Peyer's patch (tissue), 4 donors: ENCODE measurements at regions not wholly inside any gene's neighbourhood (a gene's known extent, or its start where the extent isn't known, plus 50 kb on each side); places are given as distances from the start of the nearest gene placed in this dataset.

Experiments used
- DNase-seq, 3 donors: peaks; one replicate each; pipeline ENCODE4 v3.0.0-alpha.2; 2017 to 2019
- H3K27ac ChIP-seq, 4 donors: fragments of 200-600 bp; sonication (generic); one replicate each; pipeline ENCODE4 v1.5.1; 2016 to 2019
- H3K27me3 ChIP-seq, 2 donors: fragments of 200-600 bp; sonication (generic); one replicate each; pipeline ENCODE4 v1.5.1; 2019
- H3K36me3 ChIP-seq, 3 donors: fragments of 200-600 bp; sonication (generic); one replicate each; pipeline ENCODE4 v1.5.1; 2016 to 2019
- H3K4me1 ChIP-seq, 4 donors: fragments of 200-600 bp; sonication (generic); one replicate each; pipeline ENCODE4 v1.5.1; 2016 to 2019
- H3K4me3 ChIP-seq, 4 donors: fragments of 200-600 bp; sonication (generic); 1 replicate in 3 of 4; 2 replicates in 1 of 4; pipeline ENCODE4 v1.5.1; 2016 to 2019; ENCODE audit warnings: mild to moderate bottlenecking in 1 of 4
- H3K9me3 ChIP-seq, 4 donors: fragments of 200-600 bp; sonication (generic); one replicate each; pipeline ENCODE4 v1.5.1; 2016 to 2019; ENCODE audit warnings: mild to moderate bottlenecking in 1 of 4
- CTCF ChIP-seq, 6 experiments: fragments of 450-650 bp in 4 of 6; fragments of 200-600 bp in 2 of 6; sonication (generic) in 1 of 6; IDR thresholded peaks; one replicate each; pipeline ENCODE4 v1.5.1; 2017 to 2019; ENCODE audit warnings: antibody characterized with exemption in 6 of 6, mild to moderate bottlenecking in 3 of 6, moderate library complexity in 1 of 6
- POLR2A ChIP-seq, 2 donors: fragments of 450-650 bp; IDR thresholded peaks; one replicate each; pipeline ENCODE4 v1.5.1; 2017; ENCODE audit warnings: antibody characterized with exemption in 2 of 2, mild to moderate bottlenecking in 2 of 2, moderate library complexity in 2 of 2

DNA sequence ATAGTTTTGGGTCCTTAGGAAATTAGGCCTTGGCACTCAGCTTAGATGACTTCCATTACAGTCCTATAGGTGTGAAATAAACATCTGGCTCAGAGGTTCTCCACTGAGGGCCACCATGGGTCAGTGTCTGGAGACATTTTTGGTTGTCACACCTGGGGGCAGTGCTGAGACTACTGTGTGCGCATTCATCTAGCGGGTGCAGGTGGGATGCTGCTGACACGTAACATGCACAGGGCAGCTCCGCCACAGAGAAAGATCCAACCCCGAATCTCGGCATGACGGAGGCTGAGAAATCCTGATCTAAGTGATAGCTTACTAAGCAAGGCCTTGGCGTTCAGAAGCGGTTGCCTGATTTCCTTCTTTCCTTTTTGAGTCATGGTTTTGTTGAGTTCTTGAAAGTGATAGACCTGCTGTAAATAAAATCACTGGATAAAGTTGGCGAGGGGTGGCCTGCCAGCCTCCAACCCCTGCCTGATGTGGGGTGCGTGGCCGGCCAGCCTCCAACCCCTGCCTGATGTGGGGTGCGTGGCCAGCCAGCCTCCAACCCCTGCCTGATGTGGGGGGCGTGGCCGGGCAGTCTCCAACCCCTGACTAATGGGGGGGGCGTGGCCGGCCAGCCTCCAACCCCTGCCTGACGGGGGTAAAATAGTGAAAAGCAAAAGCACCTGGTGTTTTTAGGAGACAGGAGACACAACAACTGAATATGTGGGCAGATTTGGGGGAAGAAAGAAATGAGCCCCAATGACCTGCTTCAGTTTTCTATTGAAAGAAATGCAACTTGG is 158.1 kb downstream of the CDH26 start:
- DNase-seq: no peak
- no peaks in the 10 kb centered on the region for H3K4me1 ChIP-seq
- H3K4me3 ChIP-seq: no peak overlapping the region

DNA sequence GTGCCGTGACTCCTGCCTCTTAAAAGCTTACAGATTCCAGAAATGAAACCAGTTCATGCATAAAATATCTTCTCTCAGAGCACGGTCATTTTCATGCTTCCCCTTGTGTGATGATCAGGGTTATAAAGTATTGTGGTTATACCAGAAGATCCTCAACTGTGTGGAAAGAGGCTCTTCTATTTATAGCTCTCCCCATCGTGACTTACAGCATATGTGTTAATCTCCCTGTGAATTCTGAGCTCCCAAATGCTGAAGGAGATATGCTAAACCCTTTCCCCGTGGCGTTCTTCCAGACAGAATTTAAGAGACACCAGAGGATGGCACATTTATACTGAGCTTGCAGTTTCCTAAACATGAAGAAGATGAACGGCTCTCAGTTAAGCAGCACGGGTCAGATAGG is 158.8 kb downstream of the CDH26 start:
- H3K36me3 ChIP-seq: no peaks in the 10 kb centered on the region
- H3K9me3 ChIP-seq: no peaks in the 10 kb centered on the region
- H3K4me3 ChIP-seq: no peak overlapping the region
- H3K4me1 ChIP-seq: no peaks in the 10 kb centered on the region
- TF ChIP-seq CTCF (IDR thresholded peaks at IDR 0.05) (no peak), POLR2A (IDR thresholded peaks at IDR 0.05) (no peak)
- no peaks in the 10 kb centered on the region for H3K27me3 ChIP-seq
- DNase-seq: no peak
- H3K27ac ChIP-seq: no peak overlapping the region

More for the DNA sequence above, 158.1 kb downstream of the CDH26 start:
- H3K36me3 ChIP-seq: no peaks in the 10 kb centered on the region
- no peaks in the 10 kb centered on the region for H3K9me3 ChIP-seq
- TF ChIP-seq CTCF (IDR thresholded peaks at IDR 0.05) (no peak), POLR2A (IDR thresholded peaks at IDR 0.05) (no peak)
- H3K27ac ChIP-seq: no peak overlapping the region
- no peaks in the 10 kb centered on the region for H3K27me3 ChIP-seq

DNA sequence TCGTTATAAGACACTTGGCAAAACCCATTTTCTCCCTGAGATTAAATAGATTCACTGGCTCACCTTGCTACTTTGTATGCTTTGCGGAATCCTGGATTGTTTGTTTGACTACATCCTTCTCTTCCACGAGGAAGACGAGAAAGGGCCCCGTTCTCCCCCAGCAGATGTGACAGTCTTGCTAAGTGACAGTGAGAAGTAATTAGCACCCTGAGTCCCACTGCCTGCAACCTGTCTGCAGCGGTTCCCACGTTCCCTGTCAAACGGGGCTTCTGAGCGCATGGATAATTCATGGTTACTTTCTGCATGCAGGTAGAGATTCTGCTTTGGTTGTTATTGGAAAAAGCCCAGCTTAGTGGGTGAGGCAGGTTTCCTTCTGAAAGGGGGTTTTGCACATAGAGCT is 163.7 kb downstream of the CDH26 start:
- Histone ChIP-seq H3K4me1 (no peaks in the 10 kb centered on the region), H3K27ac (no peak overlapping the region), H3K36me3 (no peaks in the 10 kb centered on the region), H3K9me3 (no peaks in the 10 kb centered on the region), H3K27me3 (no peaks in the 10 kb centered on the region), H3K4me3 (no peak overlapping the region)
- DNase-seq: no peak
- TF ChIP-seq POLR2A (IDR thresholded peaks at IDR 0.05): no peak
- TF ChIP-seq CTCF (IDR thresholded peaks at IDR 0.05): no peak

DNA sequence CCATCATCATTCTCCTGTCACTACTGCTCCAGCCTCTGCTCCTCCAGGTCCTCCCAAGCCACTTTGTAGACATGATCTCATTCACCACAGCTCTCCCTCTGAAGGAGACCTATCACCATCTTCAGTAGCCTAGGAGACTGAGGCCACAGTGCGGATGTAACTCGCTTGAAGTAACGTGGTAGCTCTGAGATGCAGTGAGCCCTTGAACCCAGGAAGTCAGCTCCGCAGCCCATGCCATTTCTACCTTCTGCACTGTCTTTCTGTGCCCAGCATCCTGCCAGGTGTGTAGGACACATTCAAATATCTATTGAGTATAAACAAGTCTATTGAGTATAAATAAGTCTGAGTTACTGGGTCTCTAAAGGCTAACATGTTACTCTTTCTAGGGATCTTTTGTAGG is 164.4 kb downstream of the CDH26 start:
- no peak for TF ChIP-seq CTCF (IDR thresholded peaks at IDR 0.05)
- no peak for TF ChIP-seq POLR2A (IDR thresholded peaks at IDR 0.05)
- no peaks in the 10 kb centered on the region for H3K36me3 ChIP-seq
- no peak overlapping the region for H3K27ac ChIP-seq
- H3K4me3 ChIP-seq: no peak overlapping the region
- no peaks in the 10 kb centered on the region for H3K4me1 ChIP-seq
- no peaks in the 10 kb centered on the region for H3K27me3 ChIP-seq
- no peak for DNase-seq
- no peaks in the 10 kb centered on the region for H3K9me3 ChIP-seq

- no peaks in the 10 kb centered on the region for H3K27me3 ChIP-seq
- H3K9me3 ChIP-seq: no peaks in the 10 kb centered on the region
- no peaks in the 10 kb centered on the region for H3K4me1 ChIP-seq
- no peak overlapping the region for H3K27ac ChIP-seq
- H3K4me3 ChIP-seq: no peak overlapping the region
- H3K36me3 ChIP-seq: no peaks in the 10 kb centered on the region
- TF ChIP-seq CTCF (IDR thresholded peaks at IDR 0.05) (no peak), POLR2A (IDR thresholded peaks at IDR 0.05) (no peak)
- DNase-seq: no peak
Measured at GRCh38 chr20:60123096-60123495, 164.9 kb downstream of the CDH26 start.
